ENCODE measurements at regions not wholly inside any gene's neighbourhood (a gene's known extent, or its start where the extent isn't known, plus 50 kb on each side); places are given as distances from the start of the nearest gene placed in this dataset.

- TF ChIP-seq ZNF589 (CRISPR knock-in tag; IDR thresholded peaks at IDR 0.05; ENCODE audit: low read depth), result no peak
Observed at GRCh38 chr5:124027441-124027840, 515.5 kb downstream of the CSNK1G3 start (continued).

- ATAC-seq, result no peak
- no peak overlapping the region for H3K4me3 ChIP-seq
- H3K27me3 ChIP-seq (ENCODE audit: control insufficient read depth in 2 of 2, insufficient read depth in 2 of 2, low read length in 2 of 2), result no peaks in the 10 kb centered on the region
- 2% methylated on average over 6 of the region's 6 CpGs for WGBS (ENCODE audit: insufficient coverage, low coverage, missing lambda C conversion rate)
- no peaks in the 10 kb centered on the region for H3K4me1 ChIP-seq (replicated peaks in 1 of 2; ENCODE audit: control insufficient read depth in 2 of 2, insufficient read depth in 2 of 2, low read length in 2 of 2)
- H3K79me2 ChIP-seq (ENCODE audit: control insufficient read depth, insufficient read depth, low read length), result no peaks in the 10 kb centered on the region
- H3K9ac ChIP-seq (ENCODE audit: insufficient read depth in 1 of 2, low read depth in 2 of 2, low read length in 2 of 2), result no peak overlapping the region
- ChIA-PET CTCF (ENCODE audit: low intra/inter-chr PET ratio) (no interaction called here), POLR2A (no interaction called here)
- no peak overlapping the region for H3K4me2 ChIP-seq (ENCODE audit: insufficient read depth, low read length)
- no peaks in the 10 kb centered on the region for H3K9me3 ChIP-seq (replicated peaks; ENCODE audit: control insufficient read depth, insufficient read depth, low read depth, low read length)
- H3K9me1 ChIP-seq (ENCODE audit: control insufficient read depth, insufficient read depth, low read length), result no peaks in the 10 kb centered on the region
- H4K20me1 ChIP-seq (replicated peaks; ENCODE audit: control insufficient read depth, insufficient read depth, low read length), result no peaks in the 10 kb centered on the region
- no peak overlapping the region for H3K27ac ChIP-seq (ENCODE audit: extremely low read depth, low read depth, low read length)
- DNase-seq (ENCODE audit: extremely low read depth in 1 of 4, low spot score in 3 of 4), result no peak
- intact Hi-C loops (cut with micrococcal nuclease), result no loop called here
- in situ Hi-C loops (cut with MboI), result no loop called here
- no peaks in the 10 kb centered on the region for H3K36me3 ChIP-seq (ENCODE audit: control insufficient read depth, insufficient read depth, low read length)
- no peak for FAIRE-seq
- H2AFZ ChIP-seq (ENCODE audit: low read depth, low read length), result no peak overlapping the region
- no TSS peak for BruUV-seq (replicated peaks)
- TF ChIP-seq CHCHD3 (CRISPR knock-in tag; IDR thresholded peaks at IDR 0.05) (no peak), ESRRA (IDR thresholded peaks at IDR 0.05; ENCODE audit: borderline replicate concordance, low read depth) (no peak), ASH1L (IDR thresholded peaks at IDR 0.05; ENCODE audit: borderline replicate concordance, low read depth, partially characterized antibody) (no peak), CREB3 (tag; conservative IDR thresholded peaks at IDR 0.05; ENCODE audit: low read depth) (no peak), CBX3 (IDR thresholded peaks at IDR 0.05; ENCODE audit: borderline replicate concordance in 1 of 2, low read length in 2 of 2) (no peak), DLX4 (CRISPR knock-in tag; IDR thresholded peaks at IDR 0.05) (no peak), LCOR (CRISPR knock-in tag; IDR thresholded peaks at IDR 0.05) (no peak), MTA3 (IDR thresholded peaks at IDR 0.05; ENCODE audit: borderline replicate concordance) (no peak), ESRRB (CRISPR knock-in tag; IDR thresholded peaks at IDR 0.05; ENCODE audit: borderline replicate concordance) (no peak), GATAD2A (IDR thresholded peaks at IDR 0.05) (no peak), PML (IDR thresholded peaks at IDR 0.05; ENCODE audit: low read length) (no peak), TAF15 (IDR thresholded peaks at IDR 0.05; ENCODE audit: low read depth, low read length) (no peak), SFPQ (IDR thresholded peaks at IDR 0.05; ENCODE audit: low read depth, low read length) (no peak), PURB (CRISPR knock-in tag; IDR thresholded peaks at IDR 0.05; ENCODE audit: low read depth) (no peak), BRCA1 (IDR thresholded peaks at IDR 0.05) (no peak), BRCA1 (CRISPR knock-in tag; IDR thresholded peaks at IDR 0.05) (no peak), ARID3A (IDR thresholded peaks at IDR 0.05; ENCODE audit: borderline replicate concordance, low read depth, low read length) (no peak)
Observed at GRCh38 chr5:124025306-124025845, 513.4 kb downstream of the CSNK1G3 start.

Measured in K562 (cell line).